ENCODE measurements at regions not wholly inside any gene's neighbourhood (a gene's known extent, or its start where the extent isn't known, plus 50 kb on each side); places are given as distances from the start of the nearest gene placed in this dataset.
A peak's percentile ranks its signal among the peaks of the same experiment; 100 is the strongest.

- H2AK5ac ChIP-seq (ENCODE audit: low read length), result no peak overlapping the region
- no peaks in the 10 kb centered on the region for H3K4me1 ChIP-seq (ENCODE audit: control insufficient read depth in 1 of 2, insufficient read depth in 2 of 2, low read length in 2 of 2)
- H2BK5ac ChIP-seq (ENCODE audit: low read depth, low read length, poor library complexity), result no peak overlapping the region
- H3K36me3 ChIP-seq (ENCODE audit: control insufficient read depth in 1 of 2, insufficient read depth in 2 of 2, low read length in 2 of 2), result no peaks in the 10 kb centered on the region
- no CpG with 5 or more reads among the region's 2 CpGs for WGBS (ENCODE audit: extremely low coverage, insufficient coverage, insufficient read length)
- no peak overlapping the region for H2BK120ac ChIP-seq (ENCODE audit: insufficient read depth, low read length, poor library complexity)
- no peak overlapping the region for H3K14ac ChIP-seq (ENCODE audit: low read length)
- H3K9ac ChIP-seq (ENCODE audit: low read length), result no peak overlapping the region
- H3K18ac ChIP-seq (ENCODE audit: low read length), result no peak overlapping the region
- H2BK12ac ChIP-seq (ENCODE audit: low read length), result no peak overlapping the region
- H3K9me3 ChIP-seq (ENCODE audit: insufficient read depth, low read depth, low read length), result no peaks in the 10 kb centered on the region
- H4K91ac ChIP-seq (ENCODE audit: low read depth, low read length), result no peak overlapping the region
- H3K79me2 ChIP-seq (ENCODE audit: control insufficient read depth, insufficient read depth, low read length, poor library complexity), result no peaks in the 10 kb centered on the region
- no peaks in the 10 kb centered on the region for H3K27me3 ChIP-seq (ENCODE audit: insufficient read depth, low read length)
- no peak overlapping the region for H3K27ac ChIP-seq (ENCODE audit: low read depth, low read length)
- H3K23ac ChIP-seq (ENCODE audit: low read length), result no peak overlapping the region
- H4K8ac ChIP-seq (ENCODE audit: low read depth, low read length), result no peak overlapping the region
- no peak overlapping the region for H3K4me3 ChIP-seq (ENCODE audit: low read depth, low read length)
- H4K12ac ChIP-seq (ENCODE audit: low read depth, low read length), result no peak overlapping the region
- H3K4me2 ChIP-seq (ENCODE audit: low read length), result no peak overlapping the region
- no peaks in the 10 kb centered on the region for H3K79me1 ChIP-seq (ENCODE audit: low read length)
- H2AFZ ChIP-seq (ENCODE audit: insufficient read depth, low read length, poor library complexity), result no peak overlapping the region
- DNase-seq, result no peak
- no peak overlapping the region for H3K4ac ChIP-seq (ENCODE audit: low read depth, low read length)
These were observed 284.0 kb downstream of the SQOR start for GRCh38 chr15:45918839-45919238.

GRCh38 chr15:45919806-45920205 lies 285.0 kb downstream of the SQOR start:
- peak; percentile 4 to 55 for DNase-seq
- no peaks in the 10 kb centered on the region for H3K27me3 ChIP-seq (ENCODE audit: insufficient read depth, low read length)
- no peaks in the 10 kb centered on the region for H3K79me1 ChIP-seq (ENCODE audit: low read length)
- H2AK5ac ChIP-seq (ENCODE audit: low read length), result no peak overlapping the region
- no peak overlapping the region for H3K4me3 ChIP-seq (ENCODE audit: low read depth, low read length)
- H2BK12ac ChIP-seq (ENCODE audit: low read length), result no peak overlapping the region
- no peaks in the 10 kb centered on the region for H3K4me1 ChIP-seq (ENCODE audit: control insufficient read depth in 1 of 2, insufficient read depth in 2 of 2, low read length in 2 of 2)
- no peaks in the 10 kb centered on the region for H3K79me2 ChIP-seq (ENCODE audit: control insufficient read depth, insufficient read depth, low read length, poor library complexity)
- no peak overlapping the region for H2AFZ ChIP-seq (ENCODE audit: insufficient read depth, low read length, poor library complexity)
- no peak overlapping the region for H3K4me2 ChIP-seq (ENCODE audit: low read length)
- H3K23ac ChIP-seq (ENCODE audit: low read length), result no peak overlapping the region
- no peak overlapping the region for H3K14ac ChIP-seq (ENCODE audit: low read length)
- H3K27ac ChIP-seq (ENCODE audit: low read depth, low read length), result no peak overlapping the region
- no peak overlapping the region for H2BK5ac ChIP-seq (ENCODE audit: low read depth, low read length, poor library complexity)
- no peak overlapping the region for H3K4ac ChIP-seq (ENCODE audit: low read depth, low read length)
- H4K8ac ChIP-seq (ENCODE audit: low read depth, low read length), result no peak overlapping the region
- WGBS (ENCODE audit: extremely low coverage, insufficient coverage, insufficient read length), result no CpG with 5 or more reads among the region's 6 CpGs
- H2BK120ac ChIP-seq (ENCODE audit: insufficient read depth, low read length, poor library complexity), result no peak overlapping the region
- H3K18ac ChIP-seq (ENCODE audit: low read length), result no peak overlapping the region
- H4K12ac ChIP-seq (ENCODE audit: low read depth, low read length), result no peak overlapping the region
- no peaks in the 10 kb centered on the region for H3K9me3 ChIP-seq (ENCODE audit: insufficient read depth, low read depth, low read length)
- no peak overlapping the region for H3K9ac ChIP-seq (ENCODE audit: low read length)
- H3K36me3 ChIP-seq (ENCODE audit: control insufficient read depth in 1 of 2, insufficient read depth in 2 of 2, low read length in 2 of 2), result no peaks in the 10 kb centered on the region
- no peak overlapping the region for H4K91ac ChIP-seq (ENCODE audit: low read depth, low read length)

GRCh38 chr15:45921376-45921775 lies 286.5 kb downstream of the SQOR start:
- WGBS (ENCODE audit: extremely low coverage, insufficient coverage, insufficient read length), result no CpG with 5 or more reads among the region's 4 CpGs
- no peaks in the 10 kb centered on the region for H3K9me3 ChIP-seq (ENCODE audit: insufficient read depth, low read depth, low read length)
- no peaks in the 10 kb centered on the region for H3K36me3 ChIP-seq (ENCODE audit: control insufficient read depth in 1 of 2, insufficient read depth in 2 of 2, low read length in 2 of 2)
- H2BK12ac ChIP-seq (ENCODE audit: low read length), result no peak overlapping the region
- no peak overlapping the region for H3K4me2 ChIP-seq (ENCODE audit: low read length)
- H3K18ac ChIP-seq (ENCODE audit: low read length), result no peak overlapping the region
- H4K12ac ChIP-seq (ENCODE audit: low read depth, low read length), result no peak overlapping the region
- no peak overlapping the region for H3K27ac ChIP-seq (ENCODE audit: low read depth, low read length)
- H3K4me3 ChIP-seq (ENCODE audit: low read depth, low read length), result no peak overlapping the region
- H2BK5ac ChIP-seq (ENCODE audit: low read depth, low read length, poor library complexity), result no peak overlapping the region
- no peaks in the 10 kb centered on the region for H3K27me3 ChIP-seq (ENCODE audit: insufficient read depth, low read length)
- H4K8ac ChIP-seq (ENCODE audit: low read depth, low read length), result no peak overlapping the region
- no peak overlapping the region for H3K4ac ChIP-seq (ENCODE audit: low read depth, low read length)
- no peaks in the 10 kb centered on the region for H3K79me2 ChIP-seq (ENCODE audit: control insufficient read depth, insufficient read depth, low read length, poor library complexity)
- no peak overlapping the region for H3K14ac ChIP-seq (ENCODE audit: low read length)
- no peak overlapping the region for H3K9ac ChIP-seq (ENCODE audit: low read length)
- H3K79me1 ChIP-seq (ENCODE audit: low read length), result no peaks in the 10 kb centered on the region
- DNase-seq, result no peak
- no peak overlapping the region for H4K91ac ChIP-seq (ENCODE audit: low read depth, low read length)
- no peaks in the 10 kb centered on the region for H3K4me1 ChIP-seq (ENCODE audit: control insufficient read depth in 1 of 2, insufficient read depth in 2 of 2, low read length in 2 of 2)
- no peak overlapping the region for H2BK120ac ChIP-seq (ENCODE audit: insufficient read depth, low read length, poor library complexity)
- H2AFZ ChIP-seq (ENCODE audit: insufficient read depth, low read length, poor library complexity), result no peak overlapping the region
- H2AK5ac ChIP-seq (ENCODE audit: low read length), result no peak overlapping the region
- no peak overlapping the region for H3K23ac ChIP-seq (ENCODE audit: low read length)

- H3K4me1 ChIP-seq (ENCODE audit: control insufficient read depth in 1 of 2, insufficient read depth in 2 of 2, low read length in 2 of 2), result no peaks in the 10 kb centered on the region
- no peak overlapping the region for H2BK12ac ChIP-seq (ENCODE audit: low read length)
- no peak overlapping the region for H2BK5ac ChIP-seq (ENCODE audit: low read depth, low read length, poor library complexity)
- H3K4me2 ChIP-seq (ENCODE audit: low read length), result no peak overlapping the region
- no peaks in the 10 kb centered on the region for H3K9me3 ChIP-seq (ENCODE audit: insufficient read depth, low read depth, low read length)
- H3K4me3 ChIP-seq (ENCODE audit: low read depth, low read length), result no peak overlapping the region
- H3K36me3 ChIP-seq (ENCODE audit: control insufficient read depth in 1 of 2, insufficient read depth in 2 of 2, low read length in 2 of 2), result no peaks in the 10 kb centered on the region
- H3K27me3 ChIP-seq (ENCODE audit: insufficient read depth, low read length), result no peaks in the 10 kb centered on the region
- H3K9ac ChIP-seq (ENCODE audit: low read length), result no peak overlapping the region
- no peak overlapping the region for H2BK120ac ChIP-seq (ENCODE audit: insufficient read depth, low read length, poor library complexity)
- H2AFZ ChIP-seq (ENCODE audit: insufficient read depth, low read length, poor library complexity), result no peak overlapping the region
- no peak overlapping the region for H3K23ac ChIP-seq (ENCODE audit: low read length)
- WGBS (ENCODE audit: extremely low coverage, insufficient coverage, insufficient read length), result no CpG with 5 or more reads among the region's 2 CpGs
- no peak overlapping the region for H3K18ac ChIP-seq (ENCODE audit: low read length)
- H3K79me1 ChIP-seq (ENCODE audit: low read length), result no peaks in the 10 kb centered on the region
- no peak overlapping the region for H4K8ac ChIP-seq (ENCODE audit: low read depth, low read length)
- H4K91ac ChIP-seq (ENCODE audit: low read depth, low read length), result no peak overlapping the region
- no peak overlapping the region for H3K4ac ChIP-seq (ENCODE audit: low read depth, low read length)
- no peak overlapping the region for H4K12ac ChIP-seq (ENCODE audit: low read depth, low read length)
- H2AK5ac ChIP-seq (ENCODE audit: low read length), result no peak overlapping the region
- no peaks in the 10 kb centered on the region for H3K79me2 ChIP-seq (ENCODE audit: control insufficient read depth, insufficient read depth, low read length, poor library complexity)
- H3K27ac ChIP-seq (ENCODE audit: low read depth, low read length), result no peak overlapping the region
- DNase-seq, result no peak
- H3K14ac ChIP-seq (ENCODE audit: low read length), result no peak overlapping the region
These were observed 287.1 kb downstream of the SQOR start for GRCh38 chr15:45921978-45922377.
